ENCODE measurements at regions not wholly inside any gene's neighbourhood (a gene's known extent, or its start where the extent isn't known, plus 50 kb on each side); places are given as distances from the start of the nearest gene placed in this dataset.
A peak's percentile ranks its signal among the peaks of the same experiment; 100 is the strongest.

DNA sequence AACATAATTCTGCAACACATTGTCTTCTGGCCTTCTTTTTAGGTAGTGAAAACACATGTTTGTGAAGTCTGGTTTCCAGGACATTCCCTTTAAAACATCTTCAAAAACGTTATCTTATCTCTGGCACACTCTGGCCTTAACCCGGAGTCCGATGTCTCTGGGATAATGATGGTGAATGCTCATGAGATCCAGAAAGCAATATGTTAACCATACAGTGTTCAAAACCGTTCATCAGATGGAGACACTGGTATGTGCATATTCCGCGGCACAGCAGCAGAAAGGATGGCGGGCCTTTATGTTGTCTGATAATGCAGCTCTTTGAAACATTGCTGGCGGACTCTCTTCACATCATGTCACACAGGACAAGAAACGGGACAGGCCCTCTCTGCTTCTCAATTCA lies 605.2 kb downstream of the CCDC171 start:
- DNase-seq = no peak

- DNase-seq = no peak
Observed at GRCh38 chr9:16161483-16161882, 608.6 kb downstream of the CCDC171 start.

GRCh38 chr9:16170119-16170518 lies 617.3 kb downstream of the CCDC171 start:
- no peak for DNase-seq

DNA sequence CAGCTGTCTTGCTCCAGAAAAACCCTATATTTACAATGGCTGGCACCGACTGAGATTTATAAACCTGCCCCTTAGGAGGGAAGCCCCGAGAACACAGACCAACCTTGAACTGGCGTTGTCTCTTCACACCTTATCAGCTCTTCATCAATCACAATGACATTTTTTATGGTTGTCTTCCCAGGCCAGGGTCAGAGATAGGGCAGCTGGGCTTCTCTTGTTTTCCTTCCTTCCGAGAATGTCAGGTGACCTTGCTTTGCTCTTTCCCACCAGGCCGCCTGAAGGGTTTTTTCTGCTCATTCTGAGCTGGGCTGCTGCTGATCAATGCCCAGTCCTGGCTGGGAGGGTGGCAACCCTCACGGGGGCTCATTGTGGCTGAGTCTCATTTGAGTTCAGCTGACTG lies 619.1 kb downstream of the CCDC171 start:
- no peak for DNase-seq

DNA sequence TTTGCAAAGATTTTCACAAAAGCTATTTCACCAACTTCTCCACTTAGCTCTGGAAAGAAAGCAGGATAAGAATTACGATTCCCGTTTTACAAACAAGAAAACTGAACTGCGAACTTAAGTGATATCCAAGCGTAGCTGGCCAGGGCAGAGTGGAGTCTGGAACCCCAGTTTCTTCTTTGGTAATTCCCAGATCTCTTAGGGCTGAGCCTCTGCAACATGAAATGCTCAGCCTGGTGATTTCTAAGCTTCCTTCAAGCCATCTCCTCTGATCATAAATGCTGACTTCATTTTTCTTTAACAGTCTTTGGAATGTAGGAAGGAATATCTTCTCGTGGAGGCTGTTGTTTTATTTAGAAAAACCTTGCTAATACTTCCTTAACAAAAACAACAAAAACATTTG lies 620.0 kb downstream of the CCDC171 start:
- DNase-seq = no peak

- no peak for DNase-seq
Observed at GRCh38 chr9:16174915-16175314, 622.1 kb downstream of the CCDC171 start.

- DNase-seq = no peak
Observed at GRCh38 chr9:16175461-16175860, 622.6 kb downstream of the CCDC171 start.

- no peak for DNase-seq
Observed at GRCh38 chr9:16178294-16178693, 625.5 kb downstream of the CCDC171 start.

- no peak for DNase-seq
Observed at GRCh38 chr9:16179566-16179965, 626.7 kb downstream of the CCDC171 start.

GRCh38 chr9:16180091-16180490 lies 627.2 kb downstream of the CCDC171 start:
- DNase-seq = no peak

GRCh38 chr9:16180546-16180945 lies 627.7 kb downstream of the CCDC171 start:
- no peak for DNase-seq

DNA sequence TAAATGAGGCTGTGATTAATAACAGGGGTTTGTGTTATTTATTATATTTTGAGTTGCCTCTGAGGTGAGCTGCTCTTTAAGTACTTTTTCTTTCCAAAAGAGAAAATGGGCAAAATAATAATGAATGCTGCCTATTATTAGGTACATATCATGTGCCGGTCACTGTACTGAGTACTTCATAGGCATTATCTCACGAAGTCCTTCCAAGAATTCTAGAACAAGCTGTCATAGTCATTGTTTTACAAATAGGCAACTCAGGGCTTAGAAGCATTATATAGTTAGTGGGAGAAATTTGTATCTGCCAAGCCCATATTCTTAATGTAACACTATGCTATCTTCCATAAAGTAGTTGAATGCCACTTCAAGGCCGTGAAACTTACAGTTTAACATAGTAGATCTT lies 628.7 kb downstream of the CCDC171 start:
- DNase-seq = no peak

GRCh38 chr9:16182784-16183183 lies 629.9 kb downstream of the CCDC171 start:
- DNase-seq = no peak

- DNase-seq = no peak
Observed at GRCh38 chr9:16184964-16185646, 632.3 kb downstream of the CCDC171 start.

GRCh38 chr9:16191191-16191590 lies 638.3 kb downstream of the CCDC171 start:
- DNase-seq = no peak

DNA sequence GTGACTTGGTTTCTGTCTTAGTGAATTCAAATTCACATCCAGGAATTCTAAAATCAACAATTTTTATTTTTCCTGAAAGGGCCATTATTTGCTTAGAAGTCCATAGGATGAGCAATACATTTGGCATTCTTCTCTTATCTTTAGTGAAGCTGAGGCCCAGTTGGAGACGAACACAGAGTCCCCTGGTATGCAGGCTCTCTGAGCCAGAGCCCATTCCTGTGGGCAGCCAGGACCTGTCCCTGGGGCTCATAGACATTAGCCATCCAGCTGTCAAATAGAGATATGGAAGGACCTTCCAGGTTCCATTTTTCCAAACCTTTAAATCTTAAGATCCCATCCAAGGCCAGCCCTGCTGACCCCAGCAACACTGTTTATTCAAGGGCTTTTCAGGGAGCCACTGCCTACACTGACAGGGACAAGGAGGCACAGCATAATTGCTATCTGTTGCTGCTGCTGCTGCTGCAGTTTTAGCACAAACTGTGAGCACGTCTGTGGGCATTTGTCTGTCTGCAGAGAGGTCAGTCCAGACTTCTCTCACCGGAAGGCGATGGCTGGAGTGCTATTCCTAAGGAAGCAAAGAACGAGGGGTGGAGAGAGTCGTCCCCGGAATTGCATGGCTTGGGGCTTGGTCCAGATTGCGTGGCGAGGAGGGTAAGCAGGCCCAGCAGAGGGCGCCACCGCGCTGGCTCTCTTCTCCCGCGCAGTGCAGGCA lies 639.0 kb downstream of the CCDC171 start:
- peak; percentile 70 to 76 for DNase-seq

DNA sequence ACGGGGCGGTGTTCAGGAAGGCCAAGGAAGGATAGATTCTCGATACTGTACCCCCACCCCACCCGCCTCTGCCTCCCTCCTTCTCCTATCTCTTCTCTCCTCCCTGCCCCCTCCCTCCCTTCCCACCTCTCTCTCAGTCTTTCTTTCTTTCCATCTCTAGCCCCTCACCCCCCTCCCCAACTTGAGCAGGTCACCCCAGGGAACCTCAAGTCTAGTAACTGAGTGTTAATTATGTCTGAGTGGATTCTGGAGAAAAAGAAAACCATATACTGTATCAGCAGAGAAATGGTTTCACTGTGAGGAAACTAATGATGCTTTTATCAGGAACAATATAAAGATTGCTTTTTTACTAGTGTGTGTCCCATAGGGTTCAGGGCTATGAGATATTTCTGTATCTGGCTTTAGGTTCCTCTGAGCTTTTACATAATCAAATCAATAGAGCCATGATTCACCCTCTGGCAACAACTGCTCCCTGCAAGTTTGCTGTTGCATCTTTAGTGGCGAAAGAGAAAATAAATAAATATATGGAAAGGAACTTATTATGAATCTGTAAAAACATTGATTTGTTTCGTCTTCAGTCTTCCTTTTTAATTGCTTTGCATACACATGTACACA lies 639.7 kb downstream of the CCDC171 start:
- DNase-seq = no peak

DNA sequence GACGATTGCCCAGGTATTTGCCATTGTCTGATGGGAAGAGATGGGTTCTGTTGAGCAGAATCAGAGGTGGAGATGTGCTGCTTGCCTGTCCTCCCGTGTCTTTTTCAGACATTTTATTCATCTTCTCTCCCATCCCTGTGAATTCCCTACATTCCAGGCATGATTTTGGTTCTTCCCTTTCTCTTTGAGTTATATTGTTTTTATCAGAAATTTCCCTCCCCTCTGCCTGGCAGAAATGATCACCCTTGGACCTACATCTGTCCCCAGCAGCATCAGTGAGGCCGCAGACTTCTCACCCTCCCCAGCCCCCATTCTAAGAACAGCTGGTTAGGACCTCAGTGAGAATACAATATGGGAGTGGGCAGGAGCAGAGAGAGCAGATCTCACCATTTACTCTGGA lies 640.2 kb downstream of the CCDC171 start:
- no peak for DNase-seq

GRCh38 chr9:16196206-16196605 lies 643.4 kb downstream of the CCDC171 start:
- DNase-seq = no peak

DNA sequence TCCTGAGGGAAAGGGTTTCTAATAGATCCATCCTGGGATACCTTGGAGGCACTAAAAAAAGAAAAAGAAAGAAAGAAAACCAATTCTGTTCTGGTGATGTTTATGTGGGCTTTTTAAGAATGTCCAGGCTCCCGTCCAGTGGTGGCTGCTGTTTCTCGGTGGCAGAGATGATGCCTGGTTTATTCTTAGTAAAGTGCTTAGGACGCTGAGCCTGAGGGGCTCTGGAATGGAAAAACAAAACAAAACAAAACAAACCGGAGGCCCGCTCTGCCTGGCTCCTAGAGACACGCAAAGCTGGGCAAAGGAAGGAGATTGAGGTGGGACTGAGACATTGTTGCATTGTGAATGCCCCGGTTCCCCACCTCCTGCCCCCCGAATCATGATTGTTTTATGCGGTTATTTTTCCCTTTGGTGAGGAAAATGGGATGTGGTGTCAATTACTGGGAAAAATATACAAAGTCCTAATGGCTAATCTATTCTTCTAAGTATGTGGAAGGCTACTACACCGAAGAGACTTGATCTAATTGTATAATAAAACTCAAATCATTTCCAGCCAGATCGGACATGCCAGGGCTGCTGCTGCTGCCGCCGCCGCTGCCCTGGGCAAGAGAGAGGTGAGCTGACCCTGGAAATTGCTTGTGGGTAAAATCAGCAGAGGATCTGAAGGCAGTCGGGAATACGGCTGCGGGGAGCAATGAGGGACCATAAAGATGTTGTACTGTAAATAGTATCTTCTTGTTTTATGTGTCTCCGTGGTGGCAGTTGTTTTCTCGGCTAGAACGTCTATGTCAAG lies 644.9 kb downstream of the CCDC171 start:
- DNase-seq = no peak

DNA sequence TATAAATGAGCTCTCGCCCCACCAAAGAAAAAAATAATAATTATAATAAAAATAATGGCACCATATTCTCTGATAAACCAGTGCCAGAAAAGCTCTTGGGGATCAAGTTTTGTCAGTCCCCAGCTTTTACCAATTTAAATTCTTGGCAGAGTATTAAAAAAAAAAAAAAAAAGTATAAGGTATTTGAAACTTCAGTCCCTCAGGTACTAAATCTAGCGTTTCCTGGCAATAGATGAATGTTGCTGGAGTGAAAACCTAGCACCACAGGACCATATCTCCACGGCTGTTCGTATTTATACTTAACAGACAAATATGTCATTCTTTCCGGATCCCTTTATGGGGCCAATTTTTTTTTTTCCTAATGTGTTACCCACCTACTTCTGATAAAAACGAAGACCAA lies 646.2 kb downstream of the CCDC171 start:
- DNase-seq = no peak

DNA sequence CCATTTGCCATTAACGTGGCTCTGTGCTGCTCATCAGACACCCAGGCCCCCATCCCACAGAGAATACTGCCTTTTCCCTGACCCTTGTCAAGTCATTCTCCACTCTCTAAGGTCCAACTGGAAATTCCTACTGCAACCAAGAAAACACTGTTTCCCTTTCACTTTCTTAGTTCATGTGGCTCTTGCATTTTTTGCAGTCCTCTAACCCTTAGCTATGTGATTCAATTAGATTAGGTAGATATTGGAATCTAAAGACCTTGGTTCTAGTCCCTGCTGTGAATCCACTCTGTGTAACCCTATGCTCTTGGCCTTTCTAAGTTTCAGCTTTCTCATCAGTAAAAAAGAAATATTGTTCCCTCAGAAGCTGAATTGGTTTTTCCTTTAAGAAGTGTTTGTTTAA lies 649.4 kb downstream of the CCDC171 start:
- no peak for DNase-seq

DNA sequence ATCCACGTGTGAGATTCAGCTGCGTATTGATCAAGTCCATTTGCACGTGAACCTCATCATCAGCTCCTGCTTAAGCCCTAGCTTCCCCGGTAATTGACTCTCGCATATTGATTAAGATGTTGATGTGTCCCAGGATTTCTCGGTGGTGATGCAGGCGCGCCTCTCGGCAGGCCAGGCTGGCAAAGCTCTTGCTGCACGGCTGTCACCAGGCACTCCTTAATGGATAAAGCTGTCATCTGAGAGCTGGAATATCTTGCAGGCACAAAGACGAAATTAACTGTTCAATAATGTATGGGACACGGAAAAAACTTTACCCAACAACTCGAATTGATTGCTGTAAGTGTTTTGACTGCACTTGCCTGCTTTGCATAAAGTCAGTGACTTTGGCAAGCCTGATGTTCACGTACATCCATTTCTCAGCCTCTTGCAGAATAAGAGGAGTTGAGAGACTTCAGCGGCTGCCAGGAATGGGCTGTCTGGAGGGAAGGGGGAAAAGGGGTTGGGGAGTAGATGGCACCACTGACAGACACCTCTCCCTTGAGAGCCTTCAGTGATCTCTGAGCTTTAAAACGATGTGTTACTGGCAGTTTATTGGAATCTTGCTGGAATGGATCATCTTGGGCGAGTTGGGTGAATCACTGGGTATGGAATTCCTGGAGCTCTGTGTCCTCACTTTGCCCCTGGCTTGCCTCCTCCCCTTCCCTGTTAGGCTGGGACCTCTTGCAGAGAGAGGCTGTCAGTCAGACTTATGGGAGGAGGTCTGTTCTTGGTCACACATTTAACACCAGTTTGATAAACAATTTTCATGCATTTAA lies 650.3 kb downstream of the CCDC171 start:
- no peak for DNase-seq

Measured in NCI-H2081 (cell line).